ENCODE measurements at regions not wholly inside any gene's neighbourhood (a gene's known extent, or its start where the extent isn't known, plus 50 kb on each side); places are given as distances from the start of the nearest gene placed in this dataset.

DNA sequence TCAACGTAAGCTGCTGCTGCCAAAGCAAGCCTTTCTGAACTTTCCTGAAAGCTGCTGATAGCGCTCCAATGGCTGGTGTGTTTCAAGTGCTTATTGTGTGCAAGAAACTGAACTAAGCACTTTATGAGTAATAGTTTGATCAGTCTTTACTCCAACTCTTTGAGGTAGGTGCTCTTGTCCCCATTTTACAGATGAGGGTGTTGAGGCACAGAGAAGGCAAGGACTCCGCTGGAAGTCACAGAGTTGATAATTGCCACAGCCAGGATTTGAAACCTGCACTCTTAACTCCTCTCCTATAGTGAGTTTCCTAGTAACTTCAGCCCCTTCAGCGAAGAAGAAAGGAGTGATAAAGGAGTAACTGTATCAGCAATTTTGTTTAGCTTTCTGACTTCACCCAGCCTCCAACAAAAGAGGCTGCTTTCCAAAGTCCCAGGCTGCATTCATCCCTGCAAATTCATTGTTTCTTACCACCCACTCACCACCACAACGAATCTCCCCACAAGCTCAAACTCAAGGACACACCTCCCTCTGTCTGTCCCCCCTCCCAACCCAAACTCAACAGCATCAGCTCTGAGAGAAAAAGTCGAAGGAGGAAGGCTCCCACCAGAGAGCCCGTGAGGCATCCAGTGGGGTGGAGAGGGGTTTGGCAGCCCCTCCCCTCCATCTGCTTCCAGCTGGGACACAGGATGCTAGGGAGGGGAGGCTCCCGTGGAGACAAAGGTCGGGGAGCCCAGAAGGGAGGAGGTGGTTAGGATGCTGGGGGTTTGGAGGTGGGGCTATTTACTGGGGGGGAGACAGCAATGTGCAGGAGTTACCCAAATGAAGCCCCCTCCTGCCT, 139.6 kb downstream of the NAV1 start:
- ATAC-seq = no peak
- Mint-ChIP-seq H3K4me3 (no peak overlapping the region), H3K36me3 (no peaks in the 10 kb centered on the region), H3K27me3 (peaks cover 8% of the 10 kb centered on the region), H3K4me1 (no peaks in the 10 kb centered on the region), H3K9me3 (ENCODE audit: low read depth) (no peaks in the 10 kb centered on the region), H3K27ac (no peak overlapping the region)
- DNase-seq = no peak
- CTCF ChIA-PET = interaction anchor here (1.1 to 1.6 kb wide), 2 partner anchors 11 to 165 kb away, joined by 3 to 4 read pairs; no protein-coding TSS in a partner anchor

DNA sequence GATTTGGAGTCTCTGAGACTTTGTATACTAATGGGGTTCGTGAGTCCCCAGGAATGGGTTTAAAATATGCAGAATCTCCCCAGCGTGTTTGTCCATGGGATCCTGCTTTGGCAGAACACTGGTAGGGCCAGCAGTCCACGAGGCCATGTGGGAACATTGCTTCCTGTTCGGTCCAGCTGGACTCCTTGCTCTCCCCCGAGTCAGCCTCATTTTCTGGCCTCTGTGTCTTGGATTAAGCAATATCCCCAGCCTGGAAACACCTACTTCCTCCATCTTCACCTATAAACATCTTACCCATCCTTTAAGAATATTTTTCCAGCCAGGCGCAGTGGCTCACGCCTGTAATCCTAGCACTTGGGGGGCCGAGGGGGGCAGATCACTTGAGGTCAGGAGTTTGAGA, 142.4 kb downstream of the NAV1 start:
- no peaks in the 10 kb centered on the region for H3K9me3 Mint-ChIP-seq (ENCODE audit: low read depth)
- H3K27me3 Mint-ChIP-seq = peaks cover 12% of the 10 kb centered on the region
- H3K27ac Mint-ChIP-seq = no peak overlapping the region
- H3K36me3 Mint-ChIP-seq = no peaks in the 10 kb centered on the region
- DNase-seq (no peak), ATAC-seq (no peak)
- H3K4me1 Mint-ChIP-seq = no peaks in the 10 kb centered on the region
- CTCF ChIA-PET = interaction anchor here (0.7 kb wide), 1 partner anchor 154 kb away, joined by 3 read pairs; no protein-coding TSS in a partner anchor
- H3K4me3 Mint-ChIP-seq = no peak overlapping the region

DNA sequence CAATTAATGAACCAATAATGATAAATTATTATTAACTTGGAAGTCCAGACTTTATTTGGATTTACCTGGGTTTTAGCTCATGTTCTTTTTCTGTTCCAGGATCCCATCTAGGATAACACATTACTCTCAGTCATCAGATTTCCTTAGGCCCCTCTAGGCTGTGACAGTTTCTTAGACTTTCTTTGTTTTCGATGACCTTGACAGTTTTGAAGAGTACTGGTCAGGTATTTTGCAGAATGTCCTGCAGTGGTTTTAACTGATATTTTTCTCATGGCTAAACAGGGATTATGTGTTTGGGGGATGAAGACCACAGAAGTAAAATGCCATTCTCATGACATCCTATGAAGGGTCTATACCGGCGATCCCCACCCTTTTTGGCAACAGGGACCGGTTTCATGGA, 144.0 kb downstream of the NAV1 start:
- peaks cover 15% of the 10 kb centered on the region for H3K27me3 Mint-ChIP-seq
- H3K4me3 Mint-ChIP-seq = no peak overlapping the region
- no peaks in the 10 kb centered on the region for H3K4me1 Mint-ChIP-seq
- no peaks in the 10 kb centered on the region for H3K36me3 Mint-ChIP-seq
- CTCF ChIA-PET = no interaction called here
- DNase-seq = no peak
- H3K27ac Mint-ChIP-seq = no peak overlapping the region
- H3K9me3 Mint-ChIP-seq (ENCODE audit: low read depth) = no peaks in the 10 kb centered on the region
- no peak for ATAC-seq

DNA sequence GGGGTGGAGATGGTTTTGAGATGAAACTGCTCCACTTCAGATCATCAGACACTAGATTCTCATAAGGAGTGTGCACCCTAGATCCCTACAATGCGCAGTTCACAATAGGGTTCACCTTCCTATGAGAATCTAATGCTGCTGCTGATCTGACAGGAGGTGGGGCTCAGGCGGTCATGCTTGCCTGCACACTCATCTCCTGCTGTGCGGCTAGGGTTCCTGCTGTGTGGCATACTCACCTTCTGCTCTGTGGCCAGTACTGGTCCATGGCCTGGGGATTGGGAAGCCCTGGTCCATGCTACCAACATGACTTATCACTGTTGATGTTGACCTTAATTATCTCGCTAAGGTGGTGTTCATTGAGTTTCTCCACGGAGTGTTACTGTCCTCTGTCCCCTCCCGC, 144.5 kb downstream of the NAV1 start:
- H3K27ac Mint-ChIP-seq = no peak overlapping the region
- H3K4me1 Mint-ChIP-seq = no peaks in the 10 kb centered on the region
- no peak overlapping the region for H3K4me3 Mint-ChIP-seq
- ATAC-seq (no peak), DNase-seq (no peak)
- no peaks in the 10 kb centered on the region for H3K36me3 Mint-ChIP-seq
- H3K9me3 Mint-ChIP-seq (ENCODE audit: low read depth) = no peaks in the 10 kb centered on the region
- CTCF ChIA-PET = no interaction called here
- peaks cover 15% of the 10 kb centered on the region for H3K27me3 Mint-ChIP-seq

DNA sequence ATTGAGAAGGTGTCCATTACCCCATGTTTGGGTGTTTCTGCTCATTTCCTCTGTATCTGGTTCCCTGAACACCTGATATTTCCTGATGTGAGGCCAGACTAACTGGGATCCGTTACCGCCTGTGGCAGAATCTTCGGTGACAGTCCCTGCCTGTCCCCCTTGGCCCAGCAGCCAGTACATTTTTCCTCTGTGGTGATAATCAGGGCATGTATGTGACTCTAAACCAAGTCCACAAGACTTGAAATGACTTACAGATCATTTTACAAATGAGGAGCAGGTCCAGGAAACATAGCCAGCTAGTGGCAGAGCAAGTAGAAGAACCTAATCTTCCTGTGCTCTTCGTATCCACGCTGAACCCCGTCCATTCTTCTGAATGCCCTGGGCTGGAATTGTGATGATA, 143.5 kb upstream of the IPO9 start:
- no peak overlapping the region for H3K4me3 Mint-ChIP-seq
- ATAC-seq = no peak
- CTCF ChIA-PET = no interaction called here

DNA sequence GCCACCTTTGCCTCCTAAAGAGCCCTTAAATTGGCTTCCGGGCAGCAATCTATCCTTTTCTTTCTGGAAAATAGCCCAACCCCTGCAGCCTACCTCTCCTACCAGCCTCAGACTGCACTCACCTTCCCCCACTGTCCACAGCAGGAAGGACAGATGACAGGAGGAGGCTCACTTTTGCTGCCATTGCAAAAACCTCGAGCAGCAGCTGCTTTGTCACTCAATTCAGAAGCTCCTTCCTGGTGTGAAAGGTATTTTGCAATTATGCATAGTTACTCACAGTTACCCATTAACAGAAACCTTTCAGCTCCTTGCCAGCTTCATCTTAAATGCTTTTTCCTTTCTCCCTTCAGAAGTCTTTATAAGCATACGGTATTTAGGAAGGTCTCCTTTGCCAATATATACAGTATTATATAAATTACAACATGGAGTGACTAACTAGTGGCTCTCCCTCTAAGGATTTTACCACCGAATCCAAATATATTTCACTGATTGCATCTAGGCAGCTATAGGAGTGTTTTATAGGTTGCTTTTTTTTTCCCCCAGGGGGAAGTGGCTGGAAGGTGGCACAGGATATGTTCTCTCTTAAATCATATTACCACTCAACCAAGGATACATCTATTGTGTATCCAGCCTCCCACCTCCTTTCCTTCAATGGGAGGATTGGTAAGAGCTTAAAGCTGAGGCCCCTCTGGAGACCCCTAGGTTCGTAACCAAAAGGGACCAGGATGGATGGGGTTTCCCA, 142.1 kb upstream of the IPO9 start:
- DNase-seq (no peak), ATAC-seq (no peak)
- Mint-ChIP-seq H3K36me3 (no peaks in the 10 kb centered on the region), H3K4me1 (no peaks in the 10 kb centered on the region), H3K9me3 (ENCODE audit: low read depth) (no peaks in the 10 kb centered on the region), H3K27ac (no peak overlapping the region), H3K27me3 (peaks cover 12% of the 10 kb centered on the region), H3K4me3 (no peak overlapping the region)
- CTCF ChIA-PET = interaction anchor here (1.1 kb wide), 1 partner anchor 23 kb away, joined by 5 read pairs; no protein-coding TSS in a partner anchor

More for the DNA sequence above, 143.5 kb upstream of the IPO9 start:
- no peaks in the 10 kb centered on the region for H3K9me3 Mint-ChIP-seq (ENCODE audit: low read depth)
- no peaks in the 10 kb centered on the region for H3K4me1 Mint-ChIP-seq
- no peaks in the 10 kb centered on the region for H3K36me3 Mint-ChIP-seq
- no peak overlapping the region for H3K27ac Mint-ChIP-seq
- no peak for DNase-seq
- H3K27me3 Mint-ChIP-seq = peaks cover 12% of the 10 kb centered on the region

DNA sequence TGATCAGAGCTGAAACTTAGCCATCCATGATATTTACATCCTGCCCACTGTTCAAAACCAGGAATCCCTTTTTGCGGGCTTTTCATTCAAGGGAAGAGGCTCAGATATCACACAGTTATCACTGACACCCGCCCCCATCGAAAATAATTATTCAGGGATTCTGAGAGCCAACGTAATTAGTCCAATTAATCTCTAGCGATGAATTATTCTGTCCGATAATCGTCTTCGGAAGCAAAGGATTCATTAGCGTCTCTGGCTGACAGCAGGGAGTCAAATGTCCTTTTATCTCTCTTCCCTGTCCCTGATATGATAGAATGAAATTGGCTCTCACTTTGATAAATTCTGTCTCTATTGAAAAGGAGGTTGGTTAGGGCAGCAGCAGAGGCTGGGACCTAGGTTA, 140.4 kb upstream of the IPO9 start:
- no peaks in the 10 kb centered on the region for H3K4me1 Mint-ChIP-seq
- no peak overlapping the region for H3K27ac Mint-ChIP-seq
- CTCF ChIA-PET = no interaction called here
- H3K4me3 Mint-ChIP-seq = no peak overlapping the region
- H3K9me3 Mint-ChIP-seq (ENCODE audit: low read depth) = no peaks in the 10 kb centered on the region
- H3K36me3 Mint-ChIP-seq = no peaks in the 10 kb centered on the region
- H3K27me3 Mint-ChIP-seq = peaks cover 9% of the 10 kb centered on the region
- DNase-seq (no peak), ATAC-seq (no peak)

DNA sequence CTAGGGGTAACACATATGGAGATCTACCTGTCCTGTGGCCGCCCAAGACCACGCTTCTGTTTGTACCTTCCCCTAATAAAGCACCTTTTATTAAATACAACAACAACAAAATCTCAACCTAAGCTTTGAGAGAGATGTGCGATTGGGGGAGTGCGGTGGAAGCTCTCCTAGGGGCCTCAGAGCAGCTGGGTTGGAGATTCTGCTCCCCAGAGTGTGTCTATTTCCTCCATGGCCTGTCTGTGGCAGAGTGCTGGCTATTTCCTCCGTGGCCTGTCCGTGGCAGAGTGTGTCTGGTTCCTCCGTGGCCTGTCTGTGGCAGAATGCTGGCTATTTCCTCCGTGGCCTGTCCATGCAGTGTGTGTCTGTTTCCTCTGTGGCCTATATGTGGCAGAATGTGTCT, 139.3 kb upstream of the IPO9 start:
- ATAC-seq = no peak

DNA sequence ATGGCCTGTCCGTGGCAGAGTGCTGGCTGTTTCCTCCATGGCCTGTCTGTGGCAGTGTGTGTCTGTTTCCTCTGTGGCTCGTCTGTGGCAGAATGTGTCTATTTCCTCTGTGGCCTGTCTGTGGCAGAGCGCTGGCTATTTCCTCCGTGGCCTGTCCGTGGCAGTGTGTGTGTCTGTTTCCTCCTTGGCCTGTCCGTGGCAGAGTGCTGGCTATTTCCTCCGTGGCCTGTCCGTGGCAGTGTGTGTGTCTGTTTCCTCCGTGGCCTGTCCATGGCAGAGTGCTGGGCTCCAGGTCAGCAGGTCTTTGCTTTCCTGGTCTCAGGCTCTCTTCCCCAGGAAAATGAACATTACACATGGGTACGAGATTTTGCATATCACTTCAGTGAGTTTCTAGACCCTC, 138.4 kb upstream of the IPO9 start:
- DNase-seq (no peak), ATAC-seq (no peak)
- H3K9me3 Mint-ChIP-seq (ENCODE audit: low read depth) = no peaks in the 10 kb centered on the region
- H3K27me3 Mint-ChIP-seq = peaks cover 3% of the 10 kb centered on the region
- H3K4me1 Mint-ChIP-seq = no peaks in the 10 kb centered on the region
- H3K36me3 Mint-ChIP-seq = no peaks in the 10 kb centered on the region
- no peak overlapping the region for H3K27ac Mint-ChIP-seq
- no peak overlapping the region for H3K4me3 Mint-ChIP-seq
- CTCF ChIA-PET = no interaction called here

More for the DNA sequence above, 139.3 kb upstream of the IPO9 start:
- H3K4me3 Mint-ChIP-seq = no peak overlapping the region
- DNase-seq = no peak
- no peak overlapping the region for H3K27ac Mint-ChIP-seq
- no peaks in the 10 kb centered on the region for H3K36me3 Mint-ChIP-seq
- H3K9me3 Mint-ChIP-seq (ENCODE audit: low read depth) = no peaks in the 10 kb centered on the region
- CTCF ChIA-PET = no interaction called here
- H3K4me1 Mint-ChIP-seq = no peaks in the 10 kb centered on the region
- H3K27me3 Mint-ChIP-seq = peaks cover 5% of the 10 kb centered on the region

DNA sequence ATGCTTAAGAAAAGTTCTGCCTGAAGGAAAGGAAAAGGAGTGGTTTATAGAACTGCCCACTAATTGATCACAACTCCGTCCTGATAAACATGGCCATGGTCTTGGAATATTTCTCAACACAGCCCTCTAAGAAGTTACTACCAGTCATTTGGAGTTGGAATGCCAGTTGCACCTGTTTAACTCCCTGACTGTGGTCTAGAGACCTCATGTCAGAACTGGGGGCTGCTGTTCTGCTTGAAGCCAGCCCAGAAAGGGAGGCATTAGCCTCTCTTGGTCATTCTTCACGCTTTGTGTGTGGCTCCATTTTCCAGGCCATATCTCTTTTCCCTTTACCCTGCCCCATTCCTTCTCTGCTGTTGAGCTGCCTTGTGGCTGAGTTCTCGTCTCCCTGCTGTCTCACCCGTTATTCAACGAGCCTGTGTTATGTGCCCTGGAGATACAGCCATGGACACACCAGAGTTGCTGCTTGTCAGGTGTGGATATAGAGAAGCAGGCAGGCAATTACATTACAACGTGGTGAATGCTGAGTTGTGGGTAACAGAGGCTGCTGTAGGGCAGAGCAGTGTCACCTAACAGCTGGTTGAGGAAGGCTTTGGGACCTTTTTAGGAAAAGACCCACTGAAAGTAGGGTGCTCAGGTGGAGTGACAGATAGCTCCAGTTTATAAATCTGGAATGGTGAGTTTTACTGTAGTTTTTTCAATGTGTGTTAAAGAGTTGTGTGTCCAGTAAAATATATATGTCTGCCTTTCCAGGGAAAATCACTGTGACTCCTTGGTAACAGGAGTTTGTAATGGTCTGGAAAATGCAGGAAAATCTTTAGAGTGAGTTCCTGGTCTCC, 137.0 kb upstream of the IPO9 start:
- H3K4me1 Mint-ChIP-seq = no peaks in the 10 kb centered on the region
- no peaks in the 10 kb centered on the region for H3K36me3 Mint-ChIP-seq
- H3K27ac Mint-ChIP-seq = no peak overlapping the region
- peaks cover 3% of the 10 kb centered on the region for H3K27me3 Mint-ChIP-seq
- ATAC-seq (no peak), DNase-seq (no peak)
- no peak overlapping the region for H3K4me3 Mint-ChIP-seq
- CTCF ChIA-PET = no interaction called here
- no peaks in the 10 kb centered on the region for H3K9me3 Mint-ChIP-seq (ENCODE audit: low read depth)

DNA sequence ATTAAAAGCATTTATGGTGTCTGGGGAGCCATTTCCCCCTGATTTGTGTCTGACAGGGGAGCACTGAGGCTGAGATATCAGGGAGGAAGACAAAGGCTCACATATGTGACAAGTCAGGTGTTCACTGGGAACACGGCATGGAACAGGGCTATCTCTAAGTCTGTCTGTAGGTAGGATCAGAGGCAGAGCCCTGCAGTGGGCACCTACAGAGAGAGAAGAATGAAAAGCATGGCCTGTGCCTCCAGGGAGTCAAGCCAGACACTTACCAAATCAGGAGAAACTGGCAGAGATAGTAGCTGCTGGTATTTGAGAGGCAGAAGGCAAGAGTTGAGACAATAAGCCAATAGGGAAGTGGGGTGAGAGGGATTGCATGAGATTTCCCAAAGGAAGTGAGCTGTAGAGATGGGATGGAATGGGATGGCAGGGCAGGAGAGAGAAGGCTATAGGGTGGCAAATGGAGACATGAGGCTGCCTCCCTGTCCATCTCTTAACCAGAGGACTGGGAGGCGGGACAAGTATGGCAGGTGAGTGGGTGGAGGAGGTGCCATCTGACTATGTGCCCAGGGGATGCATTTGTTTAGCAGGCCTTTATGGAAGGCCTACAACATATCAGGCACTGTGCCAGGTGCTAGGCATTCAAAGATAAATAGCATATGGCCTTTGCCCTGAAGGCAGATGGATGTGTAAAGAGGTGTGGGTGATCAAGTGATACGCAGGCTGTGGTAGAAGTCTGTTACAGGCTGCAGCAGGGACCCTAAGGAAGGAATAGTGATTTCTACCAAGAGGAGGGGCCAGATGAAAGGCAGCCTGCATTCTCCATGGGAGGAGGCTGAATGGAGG, 136.2 kb upstream of the IPO9 start:
- ATAC-seq (no peak), DNase-seq (no peak)
- H3K27ac Mint-ChIP-seq = no peak overlapping the region
- no peak overlapping the region for H3K4me3 Mint-ChIP-seq
- H3K36me3 Mint-ChIP-seq = no peaks in the 10 kb centered on the region
- no peaks in the 10 kb centered on the region for H3K4me1 Mint-ChIP-seq
- no peaks in the 10 kb centered on the region for H3K27me3 Mint-ChIP-seq
- CTCF ChIA-PET = interaction anchor here (0.8 to 1.0 kb wide), 2 partner anchors 15 to 211 kb away, joined by 3 read pairs; no protein-coding TSS in a partner anchor
- no peaks in the 10 kb centered on the region for H3K9me3 Mint-ChIP-seq (ENCODE audit: low read depth)

DNA sequence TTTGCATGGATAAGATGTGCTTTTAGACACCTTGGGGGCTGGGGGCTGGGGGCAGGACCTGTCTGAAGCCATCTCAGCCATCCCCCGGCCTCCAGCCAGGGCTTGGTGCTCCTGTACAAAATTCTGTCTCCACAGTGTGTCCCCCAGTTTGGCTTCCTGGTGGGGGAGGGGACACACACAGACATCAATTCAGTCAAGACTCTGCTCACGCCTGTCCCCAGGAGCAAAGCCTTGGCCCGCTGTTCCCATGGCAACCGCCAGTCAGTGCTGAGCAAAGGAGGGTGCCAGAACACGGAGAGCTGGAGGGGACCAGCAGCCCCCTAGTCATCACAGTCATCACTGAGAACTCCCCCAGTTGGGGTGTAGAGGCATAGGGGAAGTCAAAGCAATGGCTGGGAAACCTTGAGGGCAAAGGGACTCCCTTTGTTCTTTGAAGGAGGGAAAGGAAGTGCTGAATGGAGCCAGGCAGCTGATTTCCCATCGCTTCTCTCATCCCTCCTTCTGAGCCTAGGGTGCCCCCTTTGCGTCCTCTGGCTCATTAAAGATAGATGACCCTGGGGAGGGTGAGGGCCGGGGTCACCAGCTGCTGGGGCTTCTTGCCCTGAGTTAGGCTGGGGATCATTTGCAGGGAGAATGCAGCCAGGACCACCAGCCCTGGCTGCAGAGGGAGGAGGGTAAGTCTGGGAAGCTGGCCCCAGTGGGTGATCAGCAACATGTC, 134.9 kb upstream of the IPO9 start:
- no peak for DNase-seq
- no peak for ATAC-seq
- no peaks in the 10 kb centered on the region for H3K27me3 Mint-ChIP-seq
- no peaks in the 10 kb centered on the region for H3K36me3 Mint-ChIP-seq
- no peaks in the 10 kb centered on the region for H3K4me1 Mint-ChIP-seq
- CTCF ChIA-PET = interaction anchor here (1.0 kb wide), 1 partner anchor 212 kb away, joined by 3 read pairs; no protein-coding TSS in a partner anchor
- H3K27ac Mint-ChIP-seq = no peak overlapping the region
- H3K9me3 Mint-ChIP-seq (ENCODE audit: low read depth) = no peaks in the 10 kb centered on the region
- H3K4me3 Mint-ChIP-seq = no peak overlapping the region

All from activated CD8-positive, alpha-beta memory T cell treated with anti-CD3 and anti-CD28 coated beads, Interleukin-2, amount 10 ng/mL, durations not matched to agents 7 days and 5 days (primary cell).